PFSK-1 (cell line): ENCODE measurements at regions not wholly inside any gene's neighbourhood (a gene's known extent, or its start where the extent isn't known, plus 50 kb on each side); places are given as distances from the start of the nearest gene placed in this dataset.

ENCODE experiments used
- FOXP2 ChIP-seq: optimal IDR thresholded peaks from 2 replicates; pipeline ENCODE3; 2011; ENCODE audit warnings: borderline replicate concordance, control low read depth, inconsistent platforms; ENCODE audit not compliant: insufficient read depth; ENCODE audit errors: extremely low read length, extremely low read depth
- POLR2AphosphoS5 ChIP-seq: IDR thresholded peaks from 2 replicates; pipeline ENCODE4 v1.6.1; 2012; ENCODE audit warnings: low read depth, mild to moderate bottlenecking, control low read depth, low read length, moderate library complexity
- SIN3A ChIP-seq: IDR thresholded peaks from 2 replicates; pipeline ENCODE4 v1.6.1; 2012; ENCODE audit warnings: mild to moderate bottlenecking, low read length, moderate library complexity, borderline replicate concordance; ENCODE audit not compliant: insufficient read depth
- TAF1 ChIP-seq: IDR thresholded peaks from 2 replicates; pipeline ENCODE4 v1.6.1; 2012; ENCODE audit warnings: low read length, control low read depth, borderline replicate concordance; ENCODE audit not compliant: insufficient read depth
- TF ChIP-seq, protein P1 (sequence below), 2 experiments: IDR thresholded peaks; 2 replicates each; pipeline versions ENCODE4 v1.6.1 to v1.8.0; 2011 to 2012; ENCODE audit warnings: low read depth in 2 of 2, low read length in 2 of 2, control low read depth in 1 of 2, inconsistent platforms in 1 of 2, mild to moderate bottlenecking in 1 of 2, moderate library complexity in 1 of 2; ENCODE audit not compliant: insufficient read depth in 1 of 2

DNA sequence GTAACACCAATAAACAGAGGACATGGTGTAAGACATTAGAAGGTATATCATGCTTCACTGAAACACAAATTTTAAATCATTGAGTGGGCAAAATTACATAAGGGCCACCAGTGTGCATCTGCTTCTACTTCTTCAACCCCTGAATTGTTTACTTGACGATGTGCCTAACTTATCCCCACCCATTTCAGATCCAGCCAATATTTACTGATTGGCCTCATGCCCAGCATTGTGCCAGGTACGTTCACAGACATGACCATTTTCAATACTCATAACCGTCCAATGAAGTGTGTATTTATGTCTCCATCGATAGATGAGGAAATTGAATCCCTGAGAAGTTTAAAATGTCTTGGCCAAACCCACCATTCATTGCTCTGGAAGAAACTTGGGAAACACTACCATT is 208.3 kb upstream of the MID1 start:
- TF ChIP-seq TAF1: no peak

DNA sequence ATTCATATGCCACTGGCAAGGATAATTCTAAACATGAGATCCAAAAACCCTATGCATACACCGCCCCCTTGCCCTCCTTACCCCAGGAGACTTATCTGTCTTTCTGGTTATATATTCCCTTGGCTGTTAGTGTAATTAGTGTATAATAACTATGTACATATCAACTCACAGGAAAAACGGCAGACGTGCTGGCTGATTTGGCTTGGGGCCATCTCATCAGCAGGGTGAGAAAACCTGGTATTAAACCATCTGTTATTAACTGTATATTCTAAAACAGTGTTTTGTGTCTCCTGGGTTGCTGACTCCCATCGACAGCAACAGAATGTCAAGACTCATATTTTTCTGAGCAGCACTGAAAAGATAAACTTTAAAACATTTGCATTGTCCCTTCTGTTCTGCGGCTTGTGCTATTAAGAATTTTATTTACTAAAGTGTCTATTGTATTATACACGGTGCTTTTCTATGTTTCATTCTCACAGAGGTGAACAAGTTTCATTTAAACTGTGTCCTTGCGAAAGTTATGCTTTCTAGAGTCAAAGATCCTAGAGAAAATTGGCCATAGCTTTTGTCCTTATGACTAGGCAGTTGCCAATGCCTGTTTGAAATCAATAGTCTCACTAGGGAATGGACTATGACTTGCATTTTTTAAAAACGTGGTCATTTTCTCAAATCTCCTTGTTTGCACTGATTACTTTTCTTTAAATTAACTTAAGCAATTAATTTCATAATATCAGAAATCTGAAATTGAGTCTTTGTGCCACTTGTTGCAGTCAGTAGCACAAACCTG is 211.5 kb upstream of the MID1 start:
- no peak for TF ChIP-seq POLR2AphosphoS5
- TF ChIP-seq TAF1: no peak
- TF ChIP-seq, protein P1, sequence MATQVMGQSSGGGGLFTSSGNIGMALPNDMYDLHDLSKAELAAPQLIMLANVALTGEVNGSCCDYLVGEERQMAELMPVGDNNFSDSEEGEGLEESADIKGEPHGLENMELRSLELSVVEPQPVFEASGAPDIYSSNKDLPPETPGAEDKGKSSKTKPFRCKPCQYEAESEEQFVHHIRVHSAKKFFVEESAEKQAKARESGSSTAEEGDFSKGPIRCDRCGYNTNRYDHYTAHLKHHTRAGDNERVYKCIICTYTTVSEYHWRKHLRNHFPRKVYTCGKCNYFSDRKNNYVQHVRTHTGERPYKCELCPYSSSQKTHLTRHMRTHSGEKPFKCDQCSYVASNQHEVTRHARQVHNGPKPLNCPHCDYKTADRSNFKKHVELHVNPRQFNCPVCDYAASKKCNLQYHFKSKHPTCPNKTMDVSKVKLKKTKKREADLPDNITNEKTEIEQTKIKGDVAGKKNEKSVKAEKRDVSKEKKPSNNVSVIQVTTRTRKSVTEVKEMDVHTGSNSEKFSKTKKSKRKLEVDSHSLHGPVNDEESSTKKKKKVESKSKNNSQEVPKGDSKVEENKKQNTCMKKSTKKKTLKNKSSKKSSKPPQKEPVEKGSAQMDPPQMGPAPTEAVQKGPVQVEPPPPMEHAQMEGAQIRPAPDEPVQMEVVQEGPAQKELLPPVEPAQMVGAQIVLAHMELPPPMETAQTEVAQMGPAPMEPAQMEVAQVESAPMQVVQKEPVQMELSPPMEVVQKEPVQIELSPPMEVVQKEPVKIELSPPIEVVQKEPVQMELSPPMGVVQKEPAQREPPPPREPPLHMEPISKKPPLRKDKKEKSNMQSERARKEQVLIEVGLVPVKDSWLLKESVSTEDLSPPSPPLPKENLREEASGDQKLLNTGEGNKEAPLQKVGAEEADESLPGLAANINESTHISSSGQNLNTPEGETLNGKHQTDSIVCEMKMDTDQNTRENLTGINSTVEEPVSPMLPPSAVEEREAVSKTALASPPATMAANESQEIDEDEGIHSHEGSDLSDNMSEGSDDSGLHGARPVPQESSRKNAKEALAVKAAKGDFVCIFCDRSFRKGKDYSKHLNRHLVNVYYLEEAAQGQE (IDR thresholded peaks at IDR 0.05; ENCODE audit: insufficient read depth in 1 of 2, low read depth in 2 of 2, low read length in 2 of 2): no peak
- no peak for TF ChIP-seq SIN3A
- TF ChIP-seq FOXP2: no peak

GRCh38 chrX:10833299-10834169 is 213.1 kb upstream of the MID1 start:
- no peak for TF ChIP-seq TAF1
- TF ChIP-seq, protein P1 (IDR thresholded peaks at IDR 0.05; ENCODE audit: insufficient read depth in 1 of 2, low read depth in 2 of 2, low read length in 2 of 2): peak; percentile 39 to 79; a peak in 2 of 4 replicates
- TF ChIP-seq SIN3A: no peak
- no peak for TF ChIP-seq POLR2AphosphoS5

DNA sequence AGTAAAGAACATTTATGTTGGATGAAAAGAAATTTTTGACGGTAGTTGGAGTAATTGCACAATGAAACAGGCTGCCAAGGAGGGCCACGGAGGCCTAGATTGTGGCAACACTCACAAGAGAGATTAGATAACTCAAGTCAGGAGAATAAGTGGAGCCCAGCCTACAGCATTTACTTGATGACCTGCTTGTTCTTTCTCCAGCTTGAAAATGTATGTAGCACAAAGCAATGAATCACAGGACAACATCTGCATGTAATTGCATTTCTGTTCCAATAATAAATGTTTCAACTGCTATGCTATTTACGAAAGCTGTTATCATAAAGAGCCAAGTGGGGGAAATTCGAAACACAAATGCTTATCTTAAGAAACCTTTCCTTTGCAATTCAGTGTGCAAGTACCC is 221.2 kb upstream of the MID1 start:
- TF ChIP-seq TAF1: no peak
- no peak for TF ChIP-seq SIN3A
- TF ChIP-seq, protein P1 (IDR thresholded peaks at IDR 0.05; ENCODE audit: insufficient read depth in 1 of 2, low read depth in 2 of 2, low read length in 2 of 2): no peak

DNA sequence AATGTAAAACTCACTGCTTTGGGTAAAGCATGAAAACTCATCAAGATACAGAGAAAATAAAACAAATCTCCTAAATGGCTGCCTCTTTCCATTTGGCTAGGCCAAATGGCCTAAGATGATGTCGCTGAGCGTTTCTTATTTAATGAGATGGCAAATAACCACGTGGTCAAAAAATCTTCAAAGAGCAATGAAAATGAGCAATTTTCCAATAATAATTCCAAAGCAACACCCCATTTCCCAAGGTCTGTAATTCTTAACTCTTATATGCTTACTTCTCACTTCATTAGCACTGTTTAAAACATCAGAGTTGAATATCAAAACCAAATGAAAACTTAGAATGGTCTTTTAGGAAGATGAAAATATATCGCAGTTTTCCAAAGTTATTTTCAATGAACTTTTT is 222.3 kb upstream of the MID1 start:
- TF ChIP-seq, protein P1 (IDR thresholded peaks at IDR 0.05; ENCODE audit: insufficient read depth in 1 of 2, low read depth in 2 of 2, low read length in 2 of 2): no peak
